ENCODE measurements at regions not wholly inside any gene's neighbourhood (a gene's known extent, or its start where the extent isn't known, plus 50 kb on each side); places are given as distances from the start of the nearest gene placed in this dataset.
"Not testable (repeated sequence)": the region's sequence is repeated elsewhere in the genome, so short reads cannot be mapped to it uniquely, and the experiment has no call there.

DNA sequence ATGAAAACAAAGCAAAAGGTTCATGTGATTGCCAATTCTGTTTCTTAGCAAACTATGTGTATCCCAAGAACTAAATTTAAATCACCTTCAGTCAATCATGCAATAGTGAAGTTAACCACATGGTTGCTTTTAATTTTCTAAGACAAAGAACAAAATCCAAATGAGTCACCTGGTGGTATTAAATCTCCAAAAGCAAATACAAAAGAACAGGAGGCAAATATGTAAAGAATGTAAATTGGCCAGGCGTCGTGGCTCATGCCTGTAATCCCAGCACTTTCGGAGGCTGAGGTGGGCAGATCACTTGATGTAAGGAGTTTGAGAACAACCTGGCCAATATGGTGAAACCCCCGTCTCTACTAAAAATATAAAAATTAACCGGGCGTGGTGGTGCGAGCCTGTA lies 54.2 kb upstream of the PIK3R4 start:
- no peak for ATAC-seq
- POLR2A ChIA-PET: no interaction called here
- Mint-ChIP-seq H3K4me3 (no peak overlapping the region), H3K27ac (no peak overlapping the region), H3K9me3 (peaks cover 0 to 8% (median 3%) of the 10 kb centered on the region in 9 donors), H3K4me1 (no peaks in the 10 kb centered on the region), H3K27me3 (peaks cover 7 to 22% (median 11%) of the 10 kb centered on the region in 5 donors), H3K36me3 (no peaks in the 10 kb centered on the region)
- no peak for DNase-seq

DNA sequence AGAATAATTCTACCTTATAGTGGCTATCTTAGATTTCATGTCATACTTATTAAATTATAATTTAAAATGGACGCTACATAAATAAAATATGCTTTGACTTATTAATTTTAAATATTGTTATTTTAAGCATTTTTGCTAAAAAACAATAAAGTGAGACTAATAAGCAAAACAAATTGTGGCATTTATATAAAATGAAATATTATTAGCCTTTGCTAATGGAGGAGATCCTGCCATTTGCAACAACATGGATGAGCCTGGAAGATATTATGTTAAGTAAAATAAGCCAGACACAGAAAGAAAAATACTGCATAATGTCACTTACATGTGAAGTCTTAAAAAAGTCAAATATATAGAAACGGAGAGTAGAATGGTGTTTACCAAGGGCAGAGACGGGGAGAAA lies 54.8 kb upstream of the PIK3R4 start:
- Mint-ChIP-seq H3K27ac (no peak overlapping the region), H3K4me1 (no peaks in the 10 kb centered on the region), H3K9me3 (peaks cover 0 to 15% (median 4%) of the 10 kb centered on the region in 9 donors), H3K4me3 (no peak overlapping the region), H3K36me3 (no peaks in the 10 kb centered on the region), H3K27me3 (peaks cover 8 to 26% (median 11%) of the 10 kb centered on the region in 5 donors)
- ATAC-seq: no peak
- POLR2A ChIA-PET: no interaction called here
- DNase-seq: no peak

- peaks cover 0 to 6% (median 0%) of the 10 kb centered on the region in 5 donors for H3K27me3 Mint-ChIP-seq
- peaks cover 0 to 4% (median 0%) of the 10 kb centered on the region in 3 donors for H3K36me3 Mint-ChIP-seq
- ATAC-seq (no peak), DNase-seq (no peak)
- H3K4me1 Mint-ChIP-seq: no peaks in the 10 kb centered on the region
- no peak overlapping the region for H3K4me3 Mint-ChIP-seq
- POLR2A ChIA-PET: no interaction called here
- peaks cover 0 to 2% (median 0%) of the 10 kb centered on the region in 9 donors for H3K9me3 Mint-ChIP-seq
- H3K27ac Mint-ChIP-seq: no peak overlapping the region
These were observed 64.9 kb upstream of the PIK3R4 start for GRCh38 chr3:130811557-130811956.

- Mint-ChIP-seq H3K27ac (no peak overlapping the region), H3K9me3 (no peaks in the 10 kb centered on the region), H3K4me1 (no peaks in the 10 kb centered on the region), H3K27me3 (peaks cover 0 to 3% (median 0%) of the 10 kb centered on the region in 5 donors), H3K4me3 (no peak overlapping the region), H3K36me3 (no peaks in the 10 kb centered on the region)
- ATAC-seq (no peak), DNase-seq (no peak)
- POLR2A ChIA-PET: no interaction called here
These were observed 68.3 kb upstream of the PIK3R4 start for GRCh38 chr3:130814691-130815472.

- POLR2A ChIA-PET: no interaction called here
- Mint-ChIP-seq H3K4me1 (no peaks in the 10 kb centered on the region), H3K9me3 (no peaks in the 10 kb centered on the region), H3K27ac (no peak overlapping the region), H3K4me3 (no peak overlapping the region), H3K36me3 (no peaks in the 10 kb centered on the region), H3K27me3 (peaks cover 0 to 3% (median 0%) of the 10 kb centered on the region in 5 donors)
- DNase-seq (no peak), ATAC-seq (no peak)
These were observed 70.2 kb upstream of the PIK3R4 start for GRCh38 chr3:130816561-130817445.

GRCh38 chr3:130818066-130818465 lies 71.4 kb upstream of the PIK3R4 start:
- H3K4me1 Mint-ChIP-seq, H3K4me3 Mint-ChIP-seq, H3K36me3 Mint-ChIP-seq, DNase-seq, POLR2A ChIA-PET, ATAC-seq, H3K9me3 Mint-ChIP-seq, H3K27me3 Mint-ChIP-seq, H3K27ac Mint-ChIP-seq: not testable (repeated sequence)

GRCh38 chr3:130820976-130821375 lies 72.9 kb upstream of the ATP2C1 start:
- H3K4me1 Mint-ChIP-seq: no peaks in the 10 kb centered on the region
- DNase-seq: no peak
- no peak overlapping the region for H3K27ac Mint-ChIP-seq
- no peak overlapping the region for H3K4me3 Mint-ChIP-seq
- H3K9me3 Mint-ChIP-seq: no peaks in the 10 kb centered on the region
- no peaks in the 10 kb centered on the region for H3K36me3 Mint-ChIP-seq
- no peak for ATAC-seq
- POLR2A ChIA-PET: no interaction called here
- H3K27me3 Mint-ChIP-seq: peaks cover 0 to 9% (median 0%) of the 10 kb centered on the region in 5 donors

DNA sequence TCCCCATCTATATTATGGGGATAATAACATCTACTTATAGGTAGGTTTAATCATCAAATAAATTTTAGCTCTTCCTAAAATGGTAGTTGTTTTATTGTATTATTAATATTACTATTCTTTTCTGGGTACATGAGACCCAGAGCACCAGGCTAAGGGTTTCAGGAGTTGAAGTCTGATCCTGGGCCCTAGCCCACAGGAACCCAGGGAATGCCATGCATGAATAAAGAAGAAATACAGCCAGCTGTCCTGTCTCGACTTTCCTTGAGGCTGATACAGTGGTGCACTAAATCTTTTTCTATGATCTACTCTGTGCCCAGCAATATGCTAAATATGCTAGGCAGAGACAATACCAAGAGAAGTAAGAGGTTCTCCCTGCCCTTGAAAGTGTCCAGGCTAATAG lies 72.1 kb upstream of the ATP2C1 start:
- Mint-ChIP-seq H3K36me3 (no peaks in the 10 kb centered on the region), H3K27ac (no peak overlapping the region), H3K4me3 (no peak overlapping the region), H3K27me3 (peaks cover 0 to 9% (median 0%) of the 10 kb centered on the region in 5 donors), H3K9me3 (no peaks in the 10 kb centered on the region), H3K4me1 (no peaks in the 10 kb centered on the region)
- ATAC-seq: no peak
- POLR2A ChIA-PET: no interaction called here
- DNase-seq: no peak

- Mint-ChIP-seq H3K4me3 (no peak overlapping the region), H3K4me1 (no peaks in the 10 kb centered on the region), H3K27me3 (peaks cover 0 to 9% (median 0%) of the 10 kb centered on the region in 5 donors), H3K27ac (no peak overlapping the region), H3K36me3 (no peaks in the 10 kb centered on the region), H3K9me3 (no peaks in the 10 kb centered on the region)
- ATAC-seq (no peak), DNase-seq (no peak)
- POLR2A ChIA-PET: no interaction called here
These were observed 70.5 kb upstream of the ATP2C1 start for GRCh38 chr3:130823241-130823884.

GRCh38 chr3:130823996-130824395 lies 69.9 kb upstream of the ATP2C1 start:
- ATAC-seq: no peak
- DNase-seq: no peak
- POLR2A ChIA-PET: no interaction called here
- H3K27ac Mint-ChIP-seq: no peak overlapping the region
- H3K4me3 Mint-ChIP-seq: no peak overlapping the region
- H3K36me3 Mint-ChIP-seq: no peaks in the 10 kb centered on the region
- no peaks in the 10 kb centered on the region for H3K4me1 Mint-ChIP-seq
- H3K9me3 Mint-ChIP-seq: no peaks in the 10 kb centered on the region
- peaks cover 0 to 9% (median 1%) of the 10 kb centered on the region in 5 donors for H3K27me3 Mint-ChIP-seq

GRCh38 chr3:130825762-130826299 lies 68.1 kb upstream of the ATP2C1 start:
- Mint-ChIP-seq H3K36me3 (no peaks in the 10 kb centered on the region), H3K27ac (no peak overlapping the region), H3K27me3 (peaks cover 0 to 10% (median 1%) of the 10 kb centered on the region in 5 donors), H3K4me1 (no peaks in the 10 kb centered on the region), H3K9me3 (no peaks in the 10 kb centered on the region), H3K4me3 (no peak overlapping the region)
- ATAC-seq: no peak
- no peak for DNase-seq
- POLR2A ChIA-PET: interaction anchor here (0.6 kb wide), 1 partner anchor 600 kb away, joined by 3 read pairs; no protein-coding TSS in a partner anchor

DNA sequence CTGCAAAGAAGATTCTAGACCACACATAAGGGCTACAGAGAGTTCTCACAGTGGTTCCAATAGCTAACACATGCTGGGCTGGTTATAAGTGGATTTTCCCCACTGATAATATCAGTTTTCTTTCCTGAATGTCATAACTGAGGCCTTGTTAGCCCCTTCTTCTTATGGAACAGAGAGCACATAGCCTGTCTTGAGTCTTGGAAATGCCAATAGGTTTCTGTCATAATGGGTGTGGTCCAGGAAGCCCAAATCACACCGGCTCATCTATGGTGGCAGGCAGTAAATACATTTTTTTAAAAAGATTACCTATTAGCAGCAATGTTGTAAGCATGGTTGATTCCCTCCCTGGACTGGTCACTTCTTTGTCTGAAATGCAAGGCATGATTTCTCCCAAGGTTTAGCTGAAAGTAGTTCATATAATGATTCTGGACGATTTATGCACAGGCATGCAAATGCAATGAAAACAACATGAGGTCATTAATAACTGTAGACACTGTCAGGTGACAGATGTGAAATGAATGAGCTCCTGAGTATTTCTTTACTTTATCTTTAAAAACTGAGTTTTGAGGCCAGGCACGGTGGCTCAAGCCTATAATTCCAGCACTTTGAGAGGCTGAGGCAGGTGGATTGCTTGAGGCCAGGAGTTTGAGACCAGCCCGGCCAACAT lies 67.2 kb upstream of the ATP2C1 start:
- ATAC-seq: no peak
- H3K27ac Mint-ChIP-seq: no peak overlapping the region

More for the DNA sequence above, 67.2 kb upstream of the ATP2C1 start:
- POLR2A ChIA-PET: no interaction called here
- Mint-ChIP-seq H3K27me3 (peaks cover 0 to 12% (median 5%) of the 10 kb centered on the region in 5 donors), H3K36me3 (no peaks in the 10 kb centered on the region), H3K4me3 (no peak overlapping the region), H3K4me1 (no peaks in the 10 kb centered on the region), H3K9me3 (no peaks in the 10 kb centered on the region)
- no peak for DNase-seq

Data from naive thymus-derived CD8-positive, alpha-beta T cell (primary cell).